Mammary epithelial cell (primary cell): ENCODE measurements at regions not wholly inside any gene's neighbourhood (a gene's known extent, or its start where the extent isn't known, plus 50 kb on each side); places are given as distances from the start of the nearest gene placed in this dataset.

ENCODE experiments used
- EZH2 ChIP-seq: IDR thresholded peaks from 2 replicates; pipeline ENCODE4 v1.6.1; 2012; ENCODE audit warnings: low read length, inconsistent platforms, borderline replicate concordance
- TF ChIP-seq, protein P1 (sequence below), 2 donors: IDR thresholded peaks in 1 of 2; conservative IDR thresholded peaks in 1 of 2; 2 replicates each; pipeline ENCODE4 v1.5.1; 2011 to 2012; ENCODE audit warnings: inconsistent platforms in 2 of 2, low read length in 2 of 2, mild to moderate bottlenecking in 2 of 2, control low read depth in 1 of 2, low read depth in 1 of 2; ENCODE audit not compliant: insufficient read depth in 1 of 2; ENCODE audit errors: extremely low read depth in 1 of 2

DNA sequence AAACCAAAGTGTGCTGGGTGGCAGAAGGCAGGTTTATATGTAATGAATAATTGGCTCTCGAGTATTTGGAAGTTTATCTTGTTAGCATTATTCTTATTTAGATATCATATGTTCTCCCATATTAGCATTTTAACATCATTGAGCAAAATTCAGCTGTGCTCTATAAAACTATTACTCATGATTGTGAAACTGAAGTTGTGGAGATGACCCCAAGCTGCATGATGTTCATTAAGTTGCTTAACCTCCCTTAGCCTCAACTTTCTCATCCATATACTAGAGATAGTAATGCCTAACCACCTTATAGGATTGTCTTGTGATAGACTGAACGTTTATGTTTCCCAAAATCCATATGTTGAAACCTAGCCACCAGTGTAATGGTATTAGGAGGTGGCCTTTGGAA is 346.3 kb downstream of the SATB2 start:
- TF ChIP-seq, protein P1, sequence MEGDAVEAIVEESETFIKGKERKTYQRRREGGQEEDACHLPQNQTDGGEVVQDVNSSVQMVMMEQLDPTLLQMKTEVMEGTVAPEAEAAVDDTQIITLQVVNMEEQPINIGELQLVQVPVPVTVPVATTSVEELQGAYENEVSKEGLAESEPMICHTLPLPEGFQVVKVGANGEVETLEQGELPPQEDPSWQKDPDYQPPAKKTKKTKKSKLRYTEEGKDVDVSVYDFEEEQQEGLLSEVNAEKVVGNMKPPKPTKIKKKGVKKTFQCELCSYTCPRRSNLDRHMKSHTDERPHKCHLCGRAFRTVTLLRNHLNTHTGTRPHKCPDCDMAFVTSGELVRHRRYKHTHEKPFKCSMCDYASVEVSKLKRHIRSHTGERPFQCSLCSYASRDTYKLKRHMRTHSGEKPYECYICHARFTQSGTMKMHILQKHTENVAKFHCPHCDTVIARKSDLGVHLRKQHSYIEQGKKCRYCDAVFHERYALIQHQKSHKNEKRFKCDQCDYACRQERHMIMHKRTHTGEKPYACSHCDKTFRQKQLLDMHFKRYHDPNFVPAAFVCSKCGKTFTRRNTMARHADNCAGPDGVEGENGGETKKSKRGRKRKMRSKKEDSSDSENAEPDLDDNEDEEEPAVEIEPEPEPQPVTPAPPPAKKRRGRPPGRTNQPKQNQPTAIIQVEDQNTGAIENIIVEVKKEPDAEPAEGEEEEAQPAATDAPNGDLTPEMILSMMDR (conservative IDR thresholded peaks at IDR 0.05 in 1 of 2, IDR thresholded peaks at IDR 0.05 in 1 of 2; ENCODE audit: extremely low read depth in 1 of 2, insufficient read depth in 1 of 2, low read depth in 1 of 2, low read length in 2 of 2): no peak
- TF ChIP-seq EZH2: no peak
